Choroid plexus epithelial cell (primary cell): ENCODE measurements at regions not wholly inside any gene's neighbourhood (a gene's known extent, or its start where the extent isn't known, plus 50 kb on each side); places are given as distances from the start of the nearest gene placed in this dataset.

Experiments
- DNase-seq: peaks from one replicate; pipeline ENCODE4 v3.0.0-alpha.2; 2010; ENCODE audit warnings: low read depth
- H3K4me3 ChIP-seq: 2 replicates; pipeline ENCODE4 v1.5.1; 2011; ENCODE audit warnings: low read depth, mild to moderate bottlenecking, control low read depth, low read length, moderate library complexity
- TF ChIP-seq, protein P1 (sequence below): conservative IDR thresholded peaks from 2 replicates; pipeline ENCODE4 v1.5.1; 2011; ENCODE audit warnings: low read depth, mild to moderate bottlenecking, control low read depth, inconsistent platforms, low read length, moderate library complexity

DNA sequence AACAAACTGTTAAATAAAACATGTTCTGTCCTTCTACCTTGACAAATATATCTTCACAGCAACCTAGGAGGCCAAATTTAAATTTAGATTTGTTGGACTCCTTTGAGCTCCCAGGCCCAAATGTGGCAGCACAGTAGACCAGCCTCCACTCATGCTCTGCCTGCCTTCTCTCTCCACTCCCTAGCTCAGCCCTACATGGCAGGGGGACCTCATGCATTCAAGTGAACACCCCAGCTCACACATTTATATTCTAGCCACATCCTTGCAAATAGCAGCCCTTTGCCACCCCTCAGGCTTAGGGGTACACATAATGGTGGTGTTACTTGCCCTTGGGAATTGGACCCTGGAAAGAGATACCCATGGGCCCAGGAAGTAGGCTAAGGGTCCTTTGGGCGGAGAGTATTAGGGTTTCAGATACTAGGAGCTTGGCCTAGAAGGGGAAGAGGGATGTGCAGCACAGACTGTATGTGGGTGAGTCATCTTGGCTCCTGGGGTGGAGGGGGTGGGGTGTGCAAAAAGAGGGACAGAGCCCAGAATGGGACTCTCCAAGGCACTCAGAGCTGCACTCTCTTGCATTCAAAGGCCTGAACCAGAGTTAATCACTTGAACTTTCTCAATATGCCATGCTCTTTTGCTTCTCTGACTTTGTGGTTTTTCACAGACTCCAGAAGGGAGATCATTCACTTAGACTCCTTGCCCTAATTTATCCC lies 268.4 kb upstream of the ROPN1 start:
- H3K4me3 ChIP-seq = no peak overlapping the region
- TF ChIP-seq, protein P1, sequence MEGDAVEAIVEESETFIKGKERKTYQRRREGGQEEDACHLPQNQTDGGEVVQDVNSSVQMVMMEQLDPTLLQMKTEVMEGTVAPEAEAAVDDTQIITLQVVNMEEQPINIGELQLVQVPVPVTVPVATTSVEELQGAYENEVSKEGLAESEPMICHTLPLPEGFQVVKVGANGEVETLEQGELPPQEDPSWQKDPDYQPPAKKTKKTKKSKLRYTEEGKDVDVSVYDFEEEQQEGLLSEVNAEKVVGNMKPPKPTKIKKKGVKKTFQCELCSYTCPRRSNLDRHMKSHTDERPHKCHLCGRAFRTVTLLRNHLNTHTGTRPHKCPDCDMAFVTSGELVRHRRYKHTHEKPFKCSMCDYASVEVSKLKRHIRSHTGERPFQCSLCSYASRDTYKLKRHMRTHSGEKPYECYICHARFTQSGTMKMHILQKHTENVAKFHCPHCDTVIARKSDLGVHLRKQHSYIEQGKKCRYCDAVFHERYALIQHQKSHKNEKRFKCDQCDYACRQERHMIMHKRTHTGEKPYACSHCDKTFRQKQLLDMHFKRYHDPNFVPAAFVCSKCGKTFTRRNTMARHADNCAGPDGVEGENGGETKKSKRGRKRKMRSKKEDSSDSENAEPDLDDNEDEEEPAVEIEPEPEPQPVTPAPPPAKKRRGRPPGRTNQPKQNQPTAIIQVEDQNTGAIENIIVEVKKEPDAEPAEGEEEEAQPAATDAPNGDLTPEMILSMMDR = no peak
- peak; percentile 80 for DNase-seq

DNA sequence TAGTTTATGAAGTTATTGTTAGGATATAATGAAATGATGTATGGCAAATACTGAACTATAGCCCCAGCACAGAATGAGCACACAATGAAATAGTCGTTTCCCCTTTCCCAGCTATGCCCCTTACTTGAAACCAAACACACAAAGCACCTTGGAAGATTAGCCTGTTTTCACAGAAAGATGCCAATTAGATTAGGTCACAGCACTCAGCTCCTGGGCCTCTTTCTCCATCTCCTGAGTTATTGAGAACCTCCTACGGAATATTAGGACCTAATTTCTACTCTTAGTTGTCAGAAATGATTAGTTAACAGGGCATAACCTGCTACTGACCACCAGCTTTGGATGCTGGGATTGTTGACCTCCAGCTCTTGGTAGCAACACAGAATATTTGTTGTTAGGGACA lies 269.4 kb upstream of the ROPN1 start:
- TF ChIP-seq, protein P1 = no peak
- no peak overlapping the region for H3K4me3 ChIP-seq
- peak; percentile 45 for DNase-seq

DNA sequence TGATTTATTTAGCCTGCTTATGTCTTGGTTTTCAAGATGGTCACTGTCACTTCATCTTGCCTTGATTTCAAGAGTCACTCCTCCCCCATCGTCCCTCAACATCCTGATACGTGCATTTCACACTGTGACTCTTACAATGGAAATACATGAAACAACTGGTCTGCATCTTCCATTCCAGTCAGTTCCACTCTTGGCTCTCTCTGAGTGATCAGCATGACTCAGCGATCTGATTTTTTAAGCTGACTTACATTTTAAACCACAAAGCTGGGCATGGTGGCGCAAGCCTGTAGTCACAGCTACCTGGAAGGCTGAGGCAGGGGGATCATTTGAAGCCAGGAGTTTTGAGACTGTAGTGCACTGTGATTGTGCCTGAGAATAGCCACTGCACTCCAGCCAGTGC lies 271.2 kb upstream of the ROPN1 start:
- peak; percentile 93 for DNase-seq

GRCh38 chr3:124264346-124264745 lies 272.4 kb upstream of the ROPN1 start:
- no peak for DNase-seq
- no peak overlapping the region for H3K4me3 ChIP-seq
- TF ChIP-seq, protein P1 = no peak

More for the DNA sequence above, 271.2 kb upstream of the ROPN1 start:
- H3K4me3 ChIP-seq = no peak overlapping the region
- TF ChIP-seq, protein P1 = no peak

DNA sequence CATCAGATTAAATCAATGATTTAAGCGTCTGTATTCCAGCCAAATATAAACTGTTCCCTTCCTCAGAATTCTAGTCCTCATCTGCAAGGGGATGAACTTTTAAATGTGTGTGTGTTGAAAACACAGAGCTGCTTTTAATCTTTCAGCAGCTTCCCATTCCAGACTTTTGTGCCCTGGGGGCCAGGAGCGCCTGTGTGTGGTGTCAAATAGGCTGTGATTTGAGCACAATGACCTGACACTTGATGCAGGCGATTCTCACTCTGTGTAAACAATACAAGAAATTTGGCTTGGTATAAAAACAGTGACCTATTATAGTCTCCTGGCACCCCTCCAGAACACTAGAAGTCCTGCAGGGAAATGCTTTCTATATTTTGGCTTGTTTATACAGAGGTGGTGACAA lies 274.6 kb upstream of the ROPN1 start:
- H3K4me3 ChIP-seq = no peak overlapping the region
- TF ChIP-seq, protein P1 = no peak
- DNase-seq = peak; percentile 23

DNA sequence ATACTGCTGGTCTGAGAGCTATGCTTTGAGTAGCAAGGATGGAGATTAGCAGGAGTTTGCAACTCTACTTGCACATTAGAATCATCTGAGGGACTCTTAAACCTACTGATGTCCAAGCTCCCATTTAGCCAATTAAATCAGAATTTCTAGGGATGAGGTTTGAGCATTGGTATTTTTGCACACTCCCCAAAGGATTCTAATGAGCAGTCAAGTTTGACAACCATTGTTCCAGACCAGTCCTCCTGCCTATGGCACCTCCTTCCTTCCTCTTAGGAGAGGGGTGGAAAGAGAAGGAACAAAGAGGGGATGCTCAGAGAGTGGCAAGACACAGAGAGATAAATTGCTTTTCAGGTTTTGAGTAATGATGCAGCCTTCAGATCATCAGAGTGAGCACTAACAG lies 275.5 kb upstream of the ROPN1 start:
- TF ChIP-seq, protein P1 = no peak
- no peak for DNase-seq
- no peak overlapping the region for H3K4me3 ChIP-seq

DNA sequence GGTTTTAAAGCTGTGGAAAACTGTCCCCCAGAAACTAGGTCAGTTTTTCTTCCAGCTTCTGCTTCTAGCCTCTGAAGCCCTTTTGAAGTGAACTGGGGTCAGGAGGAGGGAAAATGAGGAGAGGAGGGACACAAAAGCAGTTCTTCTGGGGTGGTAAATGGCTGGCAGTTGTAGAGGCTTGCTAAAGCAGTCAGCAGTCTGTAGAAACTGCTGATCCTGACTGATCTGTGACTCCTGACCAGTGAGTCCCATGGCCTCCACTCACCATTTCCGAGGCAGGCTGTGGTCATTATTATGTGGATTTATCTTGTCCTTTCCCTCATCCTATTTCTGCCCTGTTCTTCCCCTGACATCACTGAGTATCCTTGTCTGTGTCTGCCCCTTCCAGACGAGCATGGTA lies 276.4 kb upstream of the ROPN1 start:
- H3K4me3 ChIP-seq = no peak overlapping the region
- DNase-seq = no peak
- TF ChIP-seq, protein P1 = no peak
